NCI-H2196 (cell line): ENCODE measurements at regions not wholly inside any gene's neighbourhood (a gene's known extent, or its start where the extent isn't known, plus 50 kb on each side); places are given as distances from the start of the nearest gene placed in this dataset.

ENCODE experiments used
- DNase-seq: peaks from one replicate; lab custom pipeline; 2025; ENCODE audit not compliant: unreplicated experiment; lab: John Stamatoyannopoulos, UW

DNA sequence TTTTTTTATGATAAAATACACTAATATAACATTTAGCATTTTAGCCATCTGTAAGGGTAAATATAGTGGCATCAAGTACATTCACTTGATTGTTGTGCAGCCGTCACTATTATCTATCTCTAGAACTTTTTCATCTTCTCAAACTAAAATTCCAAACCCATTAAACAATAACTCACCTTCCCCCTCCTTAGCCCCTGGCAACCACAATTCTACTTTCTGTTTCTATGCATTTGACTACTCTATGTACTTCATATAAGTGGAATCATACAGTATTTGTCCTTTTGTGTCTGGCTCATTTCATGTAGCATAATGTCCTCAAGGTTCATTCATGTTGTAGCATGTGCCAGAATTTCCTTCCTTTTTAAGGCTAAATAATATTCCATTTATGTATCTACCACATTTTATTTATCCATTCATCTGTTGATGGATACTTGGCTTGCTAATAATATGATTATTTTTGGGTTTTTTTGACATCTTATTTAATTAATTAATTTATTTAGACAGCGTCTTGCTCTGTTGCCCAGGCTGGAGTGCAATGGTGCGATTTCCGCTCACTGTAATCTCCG is 69.6 kb upstream of the MACF1 start:
- DNase-seq, result no peak

DNA sequence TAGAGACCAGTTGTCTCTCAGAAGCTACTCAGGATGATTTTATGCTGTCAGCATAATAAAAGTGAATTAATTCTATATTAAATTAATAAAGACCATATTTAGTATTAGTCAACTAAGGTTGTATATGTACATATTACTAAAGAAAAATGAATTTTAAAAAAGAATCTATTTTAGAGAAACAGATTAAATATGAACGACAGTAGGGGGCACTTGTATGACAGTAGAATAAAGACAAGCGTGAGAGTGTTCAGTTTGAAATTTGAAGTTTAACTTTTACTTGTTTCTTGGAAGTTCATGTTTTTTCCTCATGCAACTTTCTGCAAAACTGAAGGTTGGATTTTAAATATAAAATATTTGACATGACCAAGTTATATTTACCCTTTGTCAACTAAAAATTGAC is 67.9 kb upstream of the MACF1 start:
- no peak for DNase-seq

DNA sequence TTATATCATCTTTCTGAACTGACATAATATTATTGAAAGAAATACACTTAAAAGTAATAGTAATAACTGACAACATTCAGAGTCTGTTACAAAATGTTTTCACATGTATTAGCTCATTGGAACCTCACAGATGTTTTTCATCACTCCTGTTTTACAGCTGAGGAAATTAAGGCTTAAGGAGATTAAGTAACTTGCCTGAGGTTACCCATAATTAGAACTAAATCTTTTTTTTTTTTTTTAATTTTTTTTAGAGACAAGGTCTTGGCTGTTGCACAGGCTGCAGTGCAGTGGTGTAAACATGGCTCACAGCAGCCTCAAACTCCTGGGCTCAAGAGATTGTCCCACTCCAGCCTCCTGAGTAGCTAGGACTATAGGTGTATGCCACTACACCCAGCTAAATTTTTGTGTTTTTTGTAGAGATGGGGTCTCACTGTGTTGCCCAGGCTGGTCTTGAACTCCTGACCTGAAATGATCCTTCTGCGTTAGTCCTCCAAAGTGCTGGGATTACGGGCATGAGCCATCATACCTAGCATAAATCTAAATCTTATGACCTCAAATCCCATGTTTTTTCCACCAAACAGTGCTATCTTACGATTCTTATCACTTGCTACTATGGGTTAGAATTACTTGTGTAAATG is 64.7 kb upstream of the MACF1 start:
- DNase-seq, result no peak

DNA sequence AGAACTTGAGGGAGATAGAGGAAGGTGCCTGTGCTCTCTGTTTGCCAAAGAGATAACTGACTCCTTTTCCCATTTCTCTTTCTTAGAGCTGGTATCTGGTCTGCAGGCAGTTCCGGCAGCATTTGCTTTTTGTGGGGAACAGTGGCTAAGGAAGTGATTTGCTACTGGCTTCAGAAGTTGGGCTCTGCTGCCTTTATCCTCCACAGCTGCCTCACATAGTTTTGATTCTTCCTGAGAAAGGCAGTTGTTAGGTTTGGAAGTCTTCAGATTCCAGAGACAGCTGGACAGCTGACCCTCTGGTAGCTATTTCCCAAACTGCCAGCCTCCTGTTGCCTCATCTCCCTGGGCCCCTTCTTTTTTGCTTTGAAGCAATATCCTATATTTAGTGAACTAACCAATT is 62.6 kb upstream of the MACF1 start:
- DNase-seq, result no peak

DNA sequence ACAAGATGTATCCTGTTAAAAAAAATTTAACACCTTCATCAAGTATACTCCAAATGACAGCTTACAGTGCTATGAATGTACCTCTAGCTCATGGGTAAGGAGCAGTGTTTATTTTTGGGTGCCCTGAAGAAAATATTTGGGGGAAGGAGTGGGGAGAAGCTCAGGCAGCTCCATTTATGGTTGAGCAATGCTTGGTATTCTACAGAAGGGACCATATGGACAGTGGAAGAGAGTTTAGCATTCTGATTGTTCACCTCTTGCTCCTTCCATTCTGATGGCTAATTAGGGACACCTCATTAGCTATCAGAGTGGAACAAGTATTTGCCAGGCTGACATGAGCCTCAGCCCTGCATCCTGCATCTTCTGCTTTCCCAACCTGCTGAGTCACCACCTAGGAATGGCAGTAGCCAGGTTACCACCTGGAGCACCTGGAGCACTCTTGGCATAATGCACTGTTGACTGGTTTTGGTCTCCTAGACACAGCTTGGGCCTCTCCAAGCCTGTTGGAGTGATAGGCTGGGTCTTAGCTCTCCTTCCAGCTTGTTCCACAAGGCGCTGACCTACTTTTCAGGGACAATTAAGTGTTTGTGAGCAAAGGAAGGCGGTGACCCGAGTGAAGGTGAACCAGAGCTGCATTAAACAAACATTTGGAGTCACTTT is 62.0 kb upstream of the MACF1 start:
- peak; percentile 84 for DNase-seq

DNA sequence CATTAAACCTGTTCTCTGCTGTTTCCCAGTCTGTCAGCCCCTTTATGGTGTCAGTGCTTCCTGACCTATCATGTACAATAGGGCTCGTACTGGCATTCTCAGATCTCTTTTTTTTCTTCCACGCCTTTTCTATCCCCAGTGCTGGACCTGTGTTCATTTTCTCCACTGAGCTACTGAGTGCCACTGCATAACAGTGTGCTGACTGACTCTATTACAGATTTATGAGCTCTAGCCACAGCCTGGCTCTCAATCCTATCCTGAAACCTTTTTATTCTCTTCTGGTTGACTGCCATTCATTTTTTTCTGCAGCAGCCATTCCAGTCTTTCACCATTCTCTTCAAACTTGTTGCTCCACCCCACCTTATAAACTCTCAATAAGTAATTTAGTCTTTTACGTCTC is 59.6 kb upstream of the MACF1 start:
- DNase-seq, result no peak

DNA sequence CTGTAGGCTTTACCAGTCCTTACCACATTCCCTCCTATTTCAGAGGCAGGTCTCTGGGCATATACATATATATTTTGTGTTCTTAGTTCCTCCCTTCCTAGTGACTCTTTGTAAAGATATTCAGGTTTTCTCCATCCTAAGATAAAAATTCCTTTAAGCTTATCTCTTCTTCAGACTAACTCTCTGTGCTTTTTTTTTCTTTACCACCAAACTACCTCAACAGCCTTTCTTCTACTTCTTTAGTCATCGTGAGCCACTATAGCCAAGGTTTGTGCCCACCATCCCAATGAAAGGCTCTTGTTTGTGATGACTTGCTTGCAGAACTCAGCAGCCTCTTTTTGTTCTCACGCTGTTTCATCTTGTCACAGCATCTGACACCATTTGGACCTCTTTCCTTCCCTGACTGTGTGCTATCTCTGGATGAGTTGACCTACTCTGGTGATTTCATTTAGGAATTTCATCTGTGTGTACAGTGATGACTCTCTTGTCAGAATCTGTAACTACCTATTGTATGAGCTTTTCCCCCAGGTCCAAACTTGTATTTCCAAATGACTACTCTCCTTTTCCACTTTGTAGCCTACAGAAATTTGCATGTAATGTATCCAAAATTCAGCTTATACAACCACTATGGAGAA is 59.0 kb upstream of the MACF1 start:
- no peak for DNase-seq

DNA sequence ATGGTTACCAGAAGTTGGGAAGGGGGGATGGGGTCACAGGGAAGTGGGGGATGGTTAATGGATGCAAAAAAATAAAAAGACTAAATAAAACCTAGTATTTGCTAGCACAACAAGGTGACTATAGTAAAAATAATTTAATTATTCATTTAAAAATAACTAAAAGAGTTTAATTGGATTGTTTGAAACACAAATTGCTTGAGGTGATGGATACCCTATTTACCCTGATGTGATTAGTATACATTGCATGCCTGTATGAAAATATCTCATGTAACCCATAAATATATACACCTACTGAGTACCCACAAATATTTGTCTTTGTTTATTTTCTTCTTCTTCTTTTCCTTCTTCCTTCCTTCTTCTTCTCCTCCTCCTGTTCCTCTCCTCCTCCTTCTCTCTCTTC is 57.8 kb upstream of the MACF1 start:
- no peak for DNase-seq

DNA sequence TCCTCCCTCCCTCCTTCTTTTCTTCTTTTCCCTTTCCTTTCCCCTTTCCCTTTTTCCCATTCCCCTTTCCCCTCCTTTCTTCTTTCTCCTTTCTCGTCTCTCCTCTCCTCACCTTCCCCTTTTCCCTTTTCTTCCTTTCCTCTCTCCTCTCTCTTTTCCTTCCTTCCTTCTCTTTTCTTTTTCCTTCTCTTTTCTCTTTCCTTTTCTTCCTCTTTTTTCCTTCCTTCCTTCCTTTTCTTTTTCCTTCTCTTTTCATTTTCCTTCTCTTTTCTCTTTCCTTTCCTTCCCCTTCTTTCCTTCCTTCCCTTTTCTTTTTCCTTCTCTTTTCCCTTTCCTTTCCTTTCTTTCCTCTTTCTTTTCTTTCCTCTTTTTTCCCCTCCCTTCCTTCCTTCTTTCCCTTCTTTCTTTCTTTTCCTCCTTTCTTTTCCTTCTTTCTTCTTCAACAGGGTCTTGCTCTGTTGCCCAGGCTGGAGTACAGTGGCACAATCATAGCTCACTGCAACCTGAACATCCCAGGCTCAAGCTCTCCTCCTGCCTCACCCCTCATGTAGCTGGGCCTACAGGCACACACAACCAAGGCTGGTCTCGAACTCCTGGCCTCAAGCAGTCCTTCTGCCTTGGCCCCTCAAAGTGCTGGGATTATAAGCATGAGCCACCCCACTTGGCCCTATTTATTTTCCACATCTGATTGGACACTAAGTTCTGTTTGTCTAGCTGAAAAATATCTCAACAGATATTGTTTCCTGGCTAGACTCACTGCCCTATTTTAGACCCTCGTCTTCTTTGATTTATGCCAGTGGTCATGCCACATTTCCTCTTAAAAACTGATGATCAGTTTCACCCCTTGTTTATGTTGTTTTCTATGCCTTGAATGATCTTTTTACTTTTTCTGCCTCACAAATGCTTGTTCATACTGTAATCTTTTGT is 57.1 kb upstream of the MACF1 start:
- no peak for DNase-seq

DNA sequence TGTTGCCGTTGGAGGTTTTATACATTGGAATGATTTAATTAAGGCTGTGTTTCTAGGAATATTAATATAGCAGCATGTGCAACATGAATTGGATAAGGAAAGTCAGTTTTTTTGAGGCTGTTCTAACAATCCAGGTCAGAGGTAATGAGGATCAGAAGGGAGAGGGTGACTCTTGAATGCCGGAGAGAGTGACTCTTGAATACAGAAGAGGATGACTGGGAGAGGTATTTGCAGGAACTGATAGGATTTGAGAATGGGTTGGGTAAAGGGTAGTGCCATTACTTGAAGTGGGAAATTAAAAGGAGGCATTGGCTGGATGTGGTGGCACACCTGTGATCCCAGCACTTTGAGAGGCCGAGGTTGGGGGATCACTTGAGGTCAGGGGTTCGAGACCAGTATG is 55.6 kb upstream of the MACF1 start:
- DNase-seq, result no peak

DNA sequence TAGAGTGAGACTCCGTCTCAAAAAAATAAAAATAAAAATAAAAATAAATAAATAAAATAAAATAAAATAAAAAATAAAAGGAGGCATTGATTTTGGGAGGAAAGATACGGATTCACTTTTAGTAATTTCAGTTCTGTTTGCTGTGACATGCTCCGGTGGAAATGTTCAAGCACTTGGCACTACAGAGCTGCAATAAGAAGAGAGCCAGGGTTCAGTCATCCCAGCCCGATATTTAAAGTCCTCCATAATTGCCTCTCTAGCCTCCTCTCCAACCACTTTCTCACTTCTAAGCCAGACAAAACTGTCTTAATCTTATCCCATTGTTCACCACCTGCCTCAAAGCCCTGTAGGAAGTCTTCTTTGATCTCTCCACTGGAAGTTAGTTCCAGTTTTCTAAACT is 55.0 kb upstream of the MACF1 start:
- no peak for DNase-seq

DNA sequence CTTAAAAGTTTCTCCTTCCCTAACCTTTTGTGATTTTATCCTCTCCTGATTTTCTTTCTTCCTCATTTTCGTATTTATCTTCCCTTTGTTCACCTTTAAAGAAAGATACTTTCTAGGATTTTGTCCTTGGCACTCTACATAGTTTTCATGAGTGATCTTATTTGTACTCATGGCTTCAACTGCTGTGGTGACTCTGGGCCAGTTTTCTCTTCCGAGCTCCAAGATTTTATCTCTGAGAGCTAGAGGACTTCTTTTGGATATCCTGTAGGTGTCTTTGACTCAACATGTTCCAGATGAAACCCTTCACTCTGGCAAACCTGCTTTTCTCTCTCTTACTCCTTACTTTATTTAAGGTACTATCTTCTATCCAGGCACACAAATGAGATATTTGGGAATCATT is 53.7 kb upstream of the MACF1 start:
- no peak for DNase-seq

DNA sequence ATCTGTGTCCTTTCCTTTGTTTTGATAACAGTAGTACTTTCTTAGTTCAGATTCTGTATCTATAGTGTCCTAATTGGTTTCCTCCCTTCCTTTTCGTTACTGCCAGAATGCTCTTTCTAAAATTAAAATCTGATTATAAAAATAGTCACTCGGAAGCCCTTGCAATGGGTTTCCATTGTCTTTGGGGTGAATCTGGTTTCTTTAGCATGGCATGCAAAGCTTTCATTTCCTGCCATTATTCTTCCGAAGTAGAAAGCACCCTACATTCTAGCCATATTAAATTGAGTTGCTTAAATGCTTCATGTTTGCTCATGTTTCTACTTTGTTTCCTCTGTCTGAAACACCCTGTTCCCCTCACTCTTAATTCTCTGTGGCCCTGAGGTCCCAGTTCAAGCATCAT is 53.2 kb upstream of the MACF1 start:
- DNase-seq, result no peak

DNA sequence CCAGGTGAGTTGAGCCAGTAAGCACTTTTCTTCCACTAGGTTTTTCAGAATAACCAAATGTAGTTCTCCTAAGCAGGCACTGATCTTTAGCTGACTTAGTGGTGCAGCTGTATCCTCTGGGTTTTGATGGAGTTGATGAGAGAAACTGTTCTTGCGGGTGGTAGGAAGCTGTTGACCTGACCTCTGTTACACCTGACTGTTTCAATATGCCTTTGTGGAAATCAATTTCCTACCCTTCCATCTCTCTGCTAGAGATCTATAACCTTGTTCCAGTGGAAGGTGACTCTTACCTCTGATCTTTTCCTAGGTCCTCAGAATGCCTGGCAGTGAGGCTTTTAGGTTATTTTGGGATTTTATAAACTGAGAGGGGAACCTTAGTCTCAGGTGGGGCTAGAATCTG is 51.6 kb upstream of the MACF1 start:
- DNase-seq, result no peak

DNA sequence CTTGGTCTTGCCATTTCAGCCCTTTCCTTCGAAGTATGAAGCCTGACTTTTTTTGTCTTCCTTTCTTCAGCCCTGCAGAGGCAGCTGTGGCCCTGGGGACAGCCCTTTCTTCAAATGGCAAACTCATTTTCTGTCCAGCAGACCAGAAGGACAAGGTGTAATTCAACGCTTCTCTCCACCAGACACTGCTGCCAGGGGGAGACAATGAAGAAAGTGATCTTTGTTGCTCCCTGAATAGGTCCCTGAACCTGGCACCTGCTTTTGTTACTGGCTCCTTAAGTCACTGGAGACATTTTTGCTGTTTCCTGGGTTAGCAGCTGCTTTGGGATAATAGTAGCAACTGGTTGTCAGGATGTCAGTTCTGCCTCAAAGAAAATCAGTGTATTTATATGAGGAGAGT is 50.8 kb upstream of the MACF1 start:
- peak; percentile 20 for DNase-seq

DNA sequence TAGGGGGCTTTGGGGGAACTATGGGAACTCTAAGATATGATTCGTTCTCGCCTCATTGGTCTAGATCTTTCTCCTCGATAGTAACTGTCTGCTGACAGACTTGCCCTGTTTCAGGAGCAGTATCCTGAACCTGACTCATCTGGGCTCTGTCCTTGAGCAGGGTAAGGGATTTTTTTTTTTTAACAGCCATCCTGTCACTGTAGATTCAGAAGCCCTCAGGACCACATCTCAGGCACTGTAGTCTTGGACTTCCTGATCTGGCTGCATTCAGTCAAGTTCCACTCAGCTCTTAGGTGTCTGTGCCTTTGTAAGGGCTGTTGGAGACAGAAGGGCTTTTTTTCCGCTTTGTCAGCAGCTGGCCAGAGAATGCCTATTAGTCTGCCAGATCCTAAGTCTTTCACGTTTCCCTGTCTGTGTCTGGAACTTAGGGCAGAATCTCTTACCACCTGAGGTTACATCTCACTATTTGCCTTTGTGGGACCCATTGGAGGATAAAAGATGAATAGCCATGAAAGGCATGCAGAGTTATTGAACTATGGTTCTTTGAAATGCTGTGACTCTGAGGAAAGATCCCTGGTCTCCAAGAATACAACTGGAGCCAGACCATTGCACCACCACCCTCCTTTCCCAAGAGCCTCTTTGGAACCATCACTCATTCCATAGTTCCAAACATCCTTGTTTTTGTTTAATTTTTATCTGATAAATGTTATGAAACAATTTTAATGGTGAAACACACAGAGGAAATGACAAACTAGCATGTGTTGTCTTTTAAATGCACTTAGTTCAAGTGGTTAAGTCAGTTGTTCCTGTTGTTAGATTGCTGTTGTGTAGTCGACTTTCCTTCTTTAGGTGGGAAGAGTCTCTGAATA is 49.7 kb upstream of the MACF1 start:
- peak; percentile 58 for DNase-seq
